NCI-H1694 treated with DMSO at 0.1 percent for 48 hours (cell line): ENCODE measurements at regions not wholly inside any gene's neighbourhood (a gene's known extent, or its start where the extent isn't known, plus 50 kb on each side); places are given as distances from the start of the nearest gene placed in this dataset.

Source experiments
- DNase-seq: peaks from one replicate; lab custom pipeline; 2025; lab: John Stamatoyannopoulos, UW

DNA sequence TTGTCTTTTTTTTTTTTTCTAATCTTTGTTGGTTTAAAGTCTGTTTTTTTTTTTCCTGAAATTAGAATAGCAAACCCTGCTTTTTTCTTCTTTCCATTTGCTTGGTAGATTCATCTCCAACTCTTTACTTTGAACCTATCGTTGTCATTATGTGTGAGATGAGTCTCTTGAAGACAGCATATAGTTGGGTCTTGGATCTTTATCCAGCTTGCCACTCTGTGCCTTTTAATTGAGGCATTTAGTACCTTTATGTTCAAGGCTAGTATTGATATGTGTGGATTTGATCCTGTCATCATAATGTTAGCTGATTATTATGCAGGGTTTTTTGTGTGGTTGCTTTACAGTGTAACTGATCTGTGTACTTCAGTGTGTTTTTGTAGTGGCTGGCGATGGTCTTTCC is 383.8 kb downstream of the MAN2A1 start:
- no peak for DNase-seq

DNA sequence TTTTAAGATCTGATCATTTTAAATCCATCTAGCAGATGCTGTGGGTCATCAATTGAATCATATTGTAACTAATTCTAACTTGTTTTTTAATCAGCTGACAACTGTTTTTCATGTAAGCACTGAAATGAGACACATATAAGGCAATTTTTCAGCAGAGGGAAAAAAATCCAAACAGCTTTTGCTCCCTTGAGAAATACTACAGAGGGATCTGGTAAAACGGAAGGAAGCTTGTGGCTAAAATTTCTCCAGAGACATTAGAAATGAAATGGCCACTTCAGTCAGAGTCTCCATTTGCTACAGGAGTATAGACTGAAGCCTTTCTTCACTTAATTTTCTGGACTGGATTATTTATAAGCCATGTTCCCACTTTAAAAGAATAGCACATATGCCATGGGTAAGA is 385.9 kb downstream of the MAN2A1 start:
- no peak for DNase-seq

DNA sequence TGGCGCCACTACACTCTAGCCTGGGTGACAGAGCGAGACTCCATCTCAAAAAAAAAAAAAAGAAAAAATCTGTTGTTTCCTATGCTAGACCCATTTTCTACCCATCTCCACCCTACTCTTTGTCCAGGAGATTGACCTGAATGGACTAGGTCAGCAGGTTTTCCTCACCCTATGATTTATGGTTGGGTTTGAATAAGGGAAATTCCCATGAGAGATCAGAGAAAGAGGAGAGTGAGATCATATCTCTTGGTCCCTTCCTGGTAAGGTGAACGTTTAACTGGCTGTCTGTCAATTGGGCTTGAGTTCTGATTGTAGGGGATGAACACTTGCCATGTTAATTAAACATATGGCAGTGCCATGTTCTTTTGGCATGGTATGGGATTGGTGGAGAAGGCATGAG is 387.4 kb downstream of the MAN2A1 start:
- DNase-seq, result no peak

DNA sequence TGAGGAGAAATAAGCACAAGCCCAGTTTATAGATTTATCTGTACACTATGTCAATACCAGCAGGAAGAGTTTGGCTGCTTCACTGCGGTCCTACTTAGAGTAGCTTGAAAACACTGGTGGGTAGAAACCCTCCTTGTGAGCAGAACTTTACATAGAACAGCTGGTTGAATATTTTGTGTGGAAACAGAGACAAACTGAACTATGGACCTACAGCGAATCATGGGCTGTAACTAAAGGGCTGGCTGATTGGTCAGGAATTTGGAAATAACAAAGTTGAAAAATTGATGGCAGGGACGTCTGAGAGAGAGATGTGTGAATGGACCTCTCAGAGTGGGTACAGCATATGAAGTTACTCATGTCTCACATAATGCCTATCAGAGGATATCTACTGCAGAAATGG is 392.5 kb downstream of the MAN2A1 start:
- no peak for DNase-seq

DNA sequence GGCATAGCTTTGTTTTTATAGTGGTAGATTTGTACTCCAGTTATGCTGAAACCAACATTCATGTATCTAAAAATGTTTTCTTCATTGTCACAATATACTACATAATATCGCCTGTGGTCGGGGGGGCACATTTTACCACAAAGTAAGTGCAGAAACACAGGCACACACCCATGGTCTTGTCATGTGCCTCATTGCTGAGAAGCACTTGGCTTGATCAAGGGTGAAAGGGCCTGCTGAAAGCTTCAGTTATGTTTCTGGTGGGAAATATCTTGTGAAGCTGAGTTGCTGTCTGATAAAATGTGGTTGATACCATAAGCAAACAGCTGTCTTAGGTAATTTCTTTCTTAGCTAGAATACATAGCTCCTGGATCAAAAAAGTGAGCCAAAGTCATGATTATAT is 393.1 kb downstream of the MAN2A1 start:
- no peak for DNase-seq

DNA sequence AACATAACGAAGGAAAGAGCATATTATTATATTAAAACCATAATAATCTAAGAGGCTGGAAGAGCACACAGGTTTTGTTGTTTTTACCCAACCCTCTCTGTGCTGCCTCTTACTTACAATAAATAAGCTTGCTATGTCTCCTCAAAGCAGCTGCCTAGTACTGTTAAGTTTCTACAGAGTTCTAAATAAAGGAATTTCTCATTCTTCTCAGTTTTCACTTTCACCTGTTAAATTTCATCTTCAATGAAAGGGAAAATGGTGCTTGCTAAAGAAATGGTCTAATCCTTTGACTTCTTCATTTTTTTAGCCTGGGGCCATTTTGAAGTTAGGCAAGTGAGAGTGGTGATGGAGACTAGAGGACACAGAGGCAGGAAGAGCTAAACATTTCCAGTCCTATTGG is 396.1 kb downstream of the MAN2A1 start:
- no peak for DNase-seq

DNA sequence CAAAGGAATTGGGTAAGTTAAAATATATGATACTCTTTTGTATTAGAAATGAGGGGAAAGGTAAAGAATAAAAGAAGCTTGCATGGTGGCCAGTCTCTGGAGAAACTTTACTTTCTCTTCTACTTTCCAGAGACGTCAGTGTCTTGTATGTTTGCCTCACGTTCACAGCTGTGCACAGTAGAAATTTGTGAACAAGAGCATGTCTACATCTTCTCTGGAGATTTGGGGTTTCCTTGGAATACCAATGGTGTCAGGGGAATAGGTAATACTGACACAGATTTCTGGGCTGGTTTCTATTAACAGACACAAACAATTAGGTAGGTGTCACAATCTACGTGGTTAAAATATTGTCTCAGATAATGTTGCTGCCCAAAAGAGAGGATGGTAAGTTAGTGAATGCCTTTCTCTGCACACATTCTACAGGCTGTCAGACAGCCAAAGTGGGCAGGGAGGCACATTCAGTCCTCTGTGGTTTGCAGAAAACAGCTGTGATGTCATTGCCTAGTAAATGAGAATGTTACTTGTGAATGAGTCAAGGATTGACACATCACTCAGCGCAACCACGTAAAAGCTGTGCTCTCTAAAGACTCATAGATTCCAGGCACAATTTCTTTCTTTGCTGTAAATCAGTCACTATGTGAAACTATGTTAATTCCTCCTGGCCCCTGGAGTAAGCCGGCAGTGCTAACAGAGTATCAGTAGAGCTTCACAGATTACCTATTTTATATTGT is 397.1 kb downstream of the MAN2A1 start:
- no peak for DNase-seq

DNA sequence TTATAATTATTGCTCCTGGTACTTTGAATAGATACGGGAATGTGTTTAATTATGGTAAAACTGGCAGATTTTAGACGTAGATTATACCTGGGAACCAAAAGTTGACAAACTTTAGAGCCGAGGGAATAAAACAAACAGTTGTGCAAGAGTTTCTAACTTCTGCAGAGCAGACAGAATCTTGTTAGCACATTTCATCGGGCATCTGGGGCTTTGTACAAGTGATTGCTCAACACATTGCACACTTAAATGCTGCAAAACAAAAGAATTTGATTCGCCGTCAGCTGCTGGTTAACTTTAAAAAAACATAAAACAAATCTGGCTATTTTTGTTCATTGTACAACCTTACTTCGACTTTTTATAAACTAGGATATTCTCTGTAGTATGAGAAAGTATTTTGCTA is 398.1 kb downstream of the MAN2A1 start:
- DNase-seq, result no peak

DNA sequence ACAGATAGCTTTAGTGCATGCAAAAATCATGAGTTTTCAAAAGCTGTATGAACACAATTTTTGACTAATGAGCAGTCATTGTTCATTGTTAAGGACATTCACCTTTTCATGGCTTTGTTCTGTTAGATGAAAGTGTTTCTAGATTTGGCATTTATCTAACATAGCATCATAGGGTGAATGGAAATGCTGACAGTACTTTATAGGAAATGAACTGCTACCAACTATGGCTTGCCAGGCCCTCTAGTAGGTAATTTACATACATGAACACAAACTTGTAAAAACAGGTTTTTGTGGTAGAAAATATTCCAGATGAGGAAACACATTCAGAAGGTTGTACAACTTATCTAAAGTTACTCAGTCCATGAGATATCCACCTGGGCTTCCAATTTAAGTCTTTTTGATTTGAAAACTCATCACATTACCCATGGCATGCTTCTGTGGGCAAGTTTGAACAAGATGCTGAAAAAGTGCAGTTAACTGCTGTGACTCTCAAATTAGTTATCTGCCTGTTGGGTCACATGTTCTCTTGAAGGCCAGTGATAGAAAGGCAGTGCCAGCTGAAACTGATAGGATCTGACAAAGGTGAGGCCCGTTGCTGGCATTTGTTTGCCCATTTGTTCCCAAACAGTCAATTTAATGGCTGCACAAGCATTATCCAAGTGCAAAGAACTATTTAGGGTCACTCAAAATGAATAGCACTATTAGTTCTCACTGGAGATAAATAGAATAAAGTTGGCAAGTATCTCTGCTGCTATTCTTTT is 399.1 kb downstream of the MAN2A1 start:
- no peak for DNase-seq

DNA sequence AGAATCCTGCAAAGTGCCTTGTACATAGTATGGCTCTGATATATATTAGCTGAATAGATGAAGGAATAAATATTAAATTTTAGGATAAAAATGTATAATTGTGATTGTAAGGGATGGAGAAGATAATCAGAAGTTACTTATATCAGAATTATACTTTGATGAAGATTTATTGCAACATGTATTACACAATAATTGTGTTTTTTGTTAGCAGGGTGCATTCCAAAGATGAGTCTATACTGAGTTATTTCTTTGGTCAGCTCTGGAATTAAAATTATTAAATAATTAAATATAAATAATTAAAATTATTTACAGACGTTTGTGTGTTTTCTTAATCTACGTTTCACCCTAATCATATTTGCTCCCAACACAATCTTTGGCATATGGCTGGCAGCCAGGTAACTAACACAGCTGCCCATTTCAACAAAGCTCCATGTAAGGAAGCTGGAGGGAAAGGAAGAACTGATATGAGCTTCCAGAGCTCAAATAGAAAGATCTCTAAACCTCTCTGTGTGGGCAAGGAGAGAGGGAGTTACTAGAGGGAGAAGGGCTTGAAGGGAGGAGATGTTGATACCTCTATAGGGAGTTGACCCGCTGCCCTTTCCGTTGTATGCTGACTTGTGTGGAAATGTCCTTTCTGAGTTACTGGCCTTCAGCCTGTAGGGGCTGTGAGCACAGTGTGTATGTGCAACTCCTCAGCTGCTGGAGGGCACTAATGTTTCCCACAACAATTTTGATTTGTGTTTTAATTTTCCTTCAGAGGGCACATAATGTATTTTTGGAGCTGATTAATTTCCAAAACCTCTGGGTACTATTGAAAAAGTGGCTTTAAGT is 403.4 kb downstream of the MAN2A1 start:
- no peak for DNase-seq

DNA sequence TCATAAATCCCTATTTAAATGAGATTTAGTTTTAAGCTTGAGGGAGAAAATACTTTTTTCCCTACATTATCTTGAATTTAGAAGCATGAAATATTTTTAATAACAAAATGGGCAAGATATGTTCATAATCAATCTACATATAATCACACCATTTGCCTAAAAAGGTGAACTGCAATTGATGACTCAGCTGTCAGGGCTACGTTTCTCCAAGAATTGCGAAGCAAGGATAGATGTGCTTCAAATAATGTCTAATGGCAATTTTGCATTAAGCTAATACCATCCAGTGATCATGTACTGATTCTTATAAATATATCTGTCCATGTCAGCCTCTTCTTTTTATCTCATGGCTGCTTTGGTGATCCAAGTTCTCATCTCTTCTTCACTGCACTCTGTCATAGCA is 404.4 kb downstream of the MAN2A1 start:
- DNase-seq, result no peak

DNA sequence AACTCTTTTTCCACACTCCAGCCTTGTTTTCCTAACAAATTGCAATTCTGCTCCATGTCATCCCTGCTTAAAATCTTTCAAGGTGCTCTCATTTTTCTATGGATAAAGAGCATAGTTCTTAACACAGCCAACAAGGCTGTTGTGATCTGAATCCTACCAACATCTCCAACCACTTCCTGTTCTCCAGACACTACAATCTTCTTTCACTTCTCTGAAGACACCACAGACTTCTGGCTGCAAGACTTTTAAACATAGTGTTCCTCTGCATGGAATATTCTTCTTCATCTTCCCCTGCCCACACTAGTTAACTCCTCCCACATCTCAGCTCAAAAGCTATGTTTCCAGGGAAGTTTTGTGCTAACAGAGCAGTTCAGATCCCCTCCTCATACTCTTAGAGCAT is 404.8 kb downstream of the MAN2A1 start:
- DNase-seq, result no peak

DNA sequence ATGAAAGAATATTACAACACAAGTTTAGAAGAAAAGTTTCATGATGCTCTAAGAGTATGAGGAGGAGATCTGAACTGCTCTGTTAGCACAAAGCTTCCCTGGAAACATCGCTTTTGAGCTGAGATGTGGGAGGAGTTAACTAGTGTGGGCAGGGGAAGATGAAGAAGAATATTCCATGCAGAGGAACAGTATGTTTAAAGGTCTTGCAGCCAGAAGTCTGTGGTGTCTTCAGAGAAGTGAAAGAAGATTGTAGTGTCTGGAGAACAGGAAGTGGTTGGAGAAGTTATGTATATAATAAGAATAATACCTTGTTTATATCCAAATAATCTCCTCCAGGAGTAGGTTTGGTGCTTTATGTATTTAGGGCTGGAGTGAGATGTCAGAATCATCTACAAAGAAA is 406.7 kb downstream of the MAN2A1 start:
- DNase-seq, result no peak

DNA sequence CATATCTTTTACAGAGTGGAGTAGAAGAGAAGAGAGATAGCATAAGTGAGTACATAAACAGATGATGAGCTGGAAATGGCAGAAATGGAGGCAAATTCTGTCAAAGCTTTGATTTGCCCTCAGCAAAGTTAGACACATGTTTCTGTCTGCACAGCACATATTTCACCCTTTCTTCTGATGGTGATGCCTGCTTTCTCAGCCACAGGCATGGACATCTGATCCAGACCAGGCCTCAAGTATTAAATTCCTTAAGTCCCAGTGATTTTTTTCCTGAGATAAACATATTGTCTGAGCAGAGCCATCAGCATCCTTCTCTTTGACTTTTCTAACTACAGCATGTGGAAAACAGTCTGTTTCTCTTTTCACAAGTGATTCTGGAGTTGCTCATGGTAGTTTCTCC is 409.8 kb downstream of the MAN2A1 start:
- DNase-seq, result no peak

DNA sequence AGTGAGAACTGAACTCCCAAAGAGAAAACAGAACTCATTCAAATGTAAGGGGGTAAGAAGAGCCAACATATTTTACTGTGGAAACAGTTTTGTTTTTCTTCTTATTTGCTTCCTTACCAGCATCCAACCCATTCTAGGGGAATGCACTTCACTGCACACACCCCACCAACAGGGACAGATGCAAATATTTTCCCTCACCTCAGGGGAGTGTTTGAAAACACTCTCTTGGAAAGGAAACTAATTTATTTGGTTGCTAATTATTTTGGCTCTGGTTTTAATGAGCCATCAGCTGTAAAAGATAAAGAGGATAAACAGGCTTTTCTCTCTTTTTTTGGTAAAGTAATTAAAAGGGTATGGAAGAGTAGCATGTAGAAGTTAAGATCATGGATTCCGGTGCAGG is 413.4 kb downstream of the MAN2A1 start:
- DNase-seq, result no peak

DNA sequence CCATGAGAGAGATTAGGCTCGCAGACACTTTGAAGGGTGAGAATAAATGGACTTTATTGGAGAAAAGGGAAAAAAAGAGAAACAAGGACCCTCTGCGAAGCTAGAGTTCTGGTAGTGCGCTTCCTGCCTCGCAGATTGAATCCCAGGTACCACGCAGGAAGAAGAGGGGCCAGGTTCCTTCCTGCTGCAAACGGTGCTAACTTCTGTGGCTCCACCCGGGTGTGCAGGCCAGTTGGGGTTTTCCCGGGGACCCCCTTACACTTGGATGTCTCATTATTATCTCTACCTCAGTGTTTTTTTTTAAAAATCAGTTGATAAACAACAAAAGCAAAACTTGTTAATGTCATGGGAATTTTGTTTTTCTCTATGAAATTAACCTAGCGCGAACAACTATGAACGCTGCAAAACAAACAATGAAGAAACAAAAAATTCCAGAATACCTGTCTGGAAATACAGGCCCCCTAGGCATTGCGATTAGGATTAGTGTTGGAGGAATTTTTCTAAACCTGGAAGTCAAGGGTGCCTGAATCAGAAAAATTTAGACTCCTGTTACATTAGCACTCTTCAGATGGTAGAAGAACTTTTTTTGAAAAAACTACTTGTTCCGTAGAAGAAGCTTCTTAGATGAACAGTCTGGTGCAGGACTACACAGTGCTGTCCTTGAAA is 414.5 kb downstream of the MAN2A1 start:
- DNase-seq, result no peak

DNA sequence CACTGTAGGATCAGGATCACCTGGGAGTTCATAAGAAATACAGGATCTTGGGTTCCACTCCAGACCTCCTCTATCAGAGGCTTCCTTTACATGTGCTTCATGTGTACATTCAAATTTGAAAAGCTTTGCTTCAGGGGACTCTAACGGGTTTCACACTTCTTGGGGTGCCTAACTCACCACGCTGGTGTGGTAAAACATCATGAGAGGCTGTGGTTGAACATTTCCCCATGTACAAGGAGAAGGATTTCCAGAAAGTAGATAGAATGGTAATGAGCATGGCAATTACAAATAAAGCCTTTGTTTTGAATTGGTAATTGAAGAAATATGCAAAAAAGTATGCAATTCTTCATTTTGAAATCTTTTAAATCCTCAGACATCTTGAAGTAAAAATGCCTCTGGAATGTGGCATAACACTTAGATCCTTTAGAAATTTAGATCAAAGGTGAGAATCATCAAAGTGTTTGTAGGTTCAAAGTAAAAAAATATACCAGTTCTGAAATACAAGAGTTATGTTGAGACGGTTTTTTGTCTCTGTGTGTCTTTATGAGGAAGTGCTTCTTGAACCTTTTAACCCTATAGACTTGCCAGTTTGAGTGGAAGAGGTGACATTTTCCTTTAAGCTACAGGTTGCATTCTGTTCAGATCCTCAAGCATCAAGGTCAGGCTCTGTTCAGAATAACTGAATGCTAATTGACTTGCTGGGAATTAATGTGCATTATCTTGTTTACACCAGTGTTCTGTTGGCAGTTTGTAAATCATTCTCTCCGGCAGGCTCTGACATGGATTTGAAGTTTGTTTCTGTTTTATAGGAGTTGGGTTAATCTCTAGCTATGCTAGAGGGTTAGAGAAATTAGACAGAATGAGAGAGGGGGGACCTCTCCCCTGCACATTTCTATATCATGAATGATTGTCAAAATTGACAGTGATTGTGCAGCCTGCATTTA is 415.3 kb downstream of the MAN2A1 start:
- DNase-seq, result no peak

DNA sequence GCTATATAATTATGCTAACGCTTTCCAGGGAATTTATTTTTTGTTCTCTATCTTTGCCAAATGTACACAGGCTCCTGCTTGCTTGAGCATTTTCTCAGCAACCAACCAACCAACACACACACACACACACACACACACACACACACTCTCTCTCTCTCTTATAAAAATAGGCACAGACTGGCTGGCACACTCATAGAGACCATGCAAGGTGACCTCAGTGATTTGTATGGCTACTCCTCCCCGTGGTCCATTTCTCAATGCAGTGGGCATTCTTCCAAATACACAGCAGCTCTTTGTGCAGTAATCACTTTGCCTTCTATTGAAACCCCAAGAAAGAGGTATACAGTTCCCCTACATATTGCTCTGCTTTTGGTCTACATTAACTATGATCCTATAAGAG is 416.0 kb downstream of the MAN2A1 start:
- peak; percentile 8 for DNase-seq

DNA sequence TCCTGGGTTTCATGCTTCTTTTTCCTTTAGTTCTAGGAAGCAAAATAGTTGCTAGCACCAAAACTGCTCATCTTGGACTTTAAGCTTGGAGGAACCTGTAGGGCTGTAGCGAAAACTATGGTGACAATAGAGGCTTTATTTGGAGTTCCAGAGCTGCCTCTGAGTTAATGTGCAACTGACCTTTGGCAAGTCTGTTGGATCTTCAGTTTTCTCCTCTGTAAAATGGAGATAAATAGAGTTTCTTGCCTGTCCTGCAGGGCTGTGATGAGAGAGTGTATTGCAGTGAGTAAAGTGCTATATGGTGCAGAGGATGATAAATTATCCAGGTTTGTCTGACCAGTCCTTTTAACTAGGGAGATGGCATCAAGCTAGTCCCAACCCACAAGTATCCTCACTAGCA is 417.0 kb downstream of the MAN2A1 start:
- no peak for DNase-seq

DNA sequence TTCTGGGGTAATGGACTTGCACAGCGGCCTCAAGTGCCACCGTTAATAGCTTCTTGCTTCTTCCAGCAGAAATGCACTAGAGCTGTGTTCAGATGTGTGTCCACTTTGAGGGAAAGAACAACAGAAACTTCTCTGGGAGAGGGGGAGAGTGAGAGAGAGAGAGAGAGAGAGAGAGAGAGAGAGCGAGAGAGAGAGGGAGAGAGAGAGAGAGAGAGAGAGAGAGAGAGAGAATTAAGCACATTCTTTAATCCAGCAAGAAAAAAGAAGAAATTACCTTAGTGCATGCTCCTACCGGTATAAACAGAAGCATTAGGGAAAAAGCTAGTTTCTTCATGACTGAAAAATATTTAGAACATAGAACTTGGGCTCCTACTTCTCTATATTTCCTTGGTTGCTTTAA is 418.8 kb downstream of the MAN2A1 start:
- no peak for DNase-seq

DNA sequence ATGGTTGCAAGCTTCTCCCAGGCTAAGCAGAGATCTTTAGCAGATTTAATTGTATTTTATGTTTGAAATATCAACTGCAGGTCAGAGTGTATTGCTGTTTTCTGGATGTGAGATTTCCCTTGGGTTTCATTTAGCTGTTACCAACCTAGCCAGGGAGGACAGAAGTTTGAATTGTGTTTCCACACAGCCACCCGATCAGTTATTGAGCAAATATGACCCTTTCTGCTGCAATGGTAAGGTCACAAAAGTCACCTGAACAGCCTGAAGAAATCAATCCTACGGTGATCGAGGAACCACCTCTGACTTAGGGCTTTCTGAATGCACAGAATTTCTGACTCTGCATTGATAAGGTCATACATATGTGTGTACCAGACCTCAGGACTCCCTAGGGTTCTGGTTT is 419.9 kb downstream of the MAN2A1 start:
- no peak for DNase-seq
